Medulla oblongata (tissue), 1 donor: ENCODE measurements at regions not wholly inside any gene's neighbourhood (a gene's known extent, or its start where the extent isn't known, plus 50 kb on each side); places are given as distances from the start of the nearest gene placed in this dataset.

Source experiments
- DNase-seq: peaks from one replicate; pipeline ENCODE4 v3.0.0-alpha.2; 2015; ENCODE audit errors: extremely low spot score

- no peak for DNase-seq
Observed at GRCh38 chr2:118698564-118698963, 148.9 kb downstream of the EN1 start.

- DNase-seq = no peak
Observed at GRCh38 chr2:118697781-118698180, 149.7 kb downstream of the EN1 start.

- DNase-seq = no peak
Observed at GRCh38 chr2:118696786-118697465, 150.5 kb downstream of the EN1 start.

- no peak for DNase-seq
Observed at GRCh38 chr2:118693287-118693822, 154.1 kb downstream of the EN1 start.

GRCh38 chr2:118689874-118690273 lies 157.6 kb downstream of the EN1 start:
- DNase-seq = no peak

DNA sequence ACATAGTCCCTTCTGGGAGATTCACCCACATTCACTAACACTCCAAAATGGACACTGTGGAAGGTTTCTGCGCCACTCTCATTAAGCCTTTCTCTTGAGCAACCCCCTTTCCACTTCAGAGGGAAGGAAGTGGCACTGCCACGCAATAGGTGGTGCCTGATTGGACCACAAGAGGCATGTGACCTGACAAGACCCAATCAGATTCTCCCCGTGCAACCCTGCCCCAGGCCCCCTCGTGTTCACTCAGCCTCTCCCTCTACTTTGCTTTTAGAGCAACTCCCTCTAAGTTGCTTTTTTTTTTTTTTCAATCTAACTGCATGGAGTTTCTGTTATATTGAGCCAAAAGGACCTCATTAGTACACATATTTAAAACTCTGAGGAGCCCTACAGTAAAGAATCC lies 158.0 kb downstream of the EN1 start:
- no peak for DNase-seq

DNA sequence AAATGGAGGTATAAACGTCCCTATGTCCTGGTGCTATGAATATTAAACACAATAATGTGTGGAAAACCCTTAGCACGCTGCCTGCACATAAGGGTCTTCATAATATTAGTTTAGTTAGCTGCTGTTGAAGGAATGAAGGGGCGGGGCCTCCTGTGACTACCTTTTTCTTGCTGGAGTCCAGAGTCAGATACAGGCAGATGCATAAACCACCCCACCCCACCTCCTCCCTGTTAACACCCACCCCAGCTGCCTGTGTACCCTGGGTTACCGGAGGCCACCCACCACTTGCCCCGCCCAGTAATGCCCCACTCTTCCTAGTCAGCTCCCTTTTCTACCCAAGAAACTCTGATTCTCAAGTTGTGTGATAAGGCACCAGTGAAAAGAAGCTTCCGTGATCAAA lies 158.4 kb downstream of the EN1 start:
- DNase-seq = no peak

DNA sequence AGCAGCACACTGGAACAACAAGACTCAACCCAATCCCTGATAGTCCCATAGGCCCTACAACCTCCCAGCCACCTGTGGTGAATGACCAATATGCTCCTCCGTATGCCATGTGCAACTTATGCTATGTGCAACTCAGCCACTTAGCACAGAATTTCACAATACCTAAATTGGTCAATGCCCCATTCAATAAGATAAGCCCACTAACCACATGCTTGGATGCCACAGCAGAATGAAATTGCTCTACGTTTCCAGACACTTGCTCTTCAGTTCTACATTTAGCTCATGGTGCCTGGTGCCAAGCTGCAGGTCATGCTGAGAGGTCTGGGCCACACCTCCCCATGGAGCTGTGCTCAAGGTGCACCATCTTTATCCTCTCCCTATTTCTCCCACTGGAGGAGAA lies 159.8 kb downstream of the EN1 start:
- DNase-seq = no peak

DNA sequence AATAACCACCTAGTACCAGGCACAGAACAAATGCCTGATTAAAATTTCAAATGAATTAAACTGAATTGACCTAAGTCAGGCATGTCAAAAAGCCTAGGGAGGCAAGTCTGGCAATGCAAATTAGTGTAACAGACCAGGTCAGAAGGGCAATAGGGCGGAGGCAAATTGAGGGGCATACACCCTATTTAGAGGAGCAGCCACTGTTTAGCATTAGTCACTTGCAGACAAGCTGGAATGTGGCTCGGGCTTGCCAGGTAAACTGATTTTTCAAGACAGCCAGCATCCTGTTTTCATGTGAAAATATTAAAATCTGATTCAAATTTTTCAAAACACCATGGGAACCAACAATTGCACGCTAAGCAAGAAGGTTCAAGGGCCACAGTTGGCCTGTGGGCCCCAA lies 160.3 kb downstream of the EN1 start:
- DNase-seq = no peak

DNA sequence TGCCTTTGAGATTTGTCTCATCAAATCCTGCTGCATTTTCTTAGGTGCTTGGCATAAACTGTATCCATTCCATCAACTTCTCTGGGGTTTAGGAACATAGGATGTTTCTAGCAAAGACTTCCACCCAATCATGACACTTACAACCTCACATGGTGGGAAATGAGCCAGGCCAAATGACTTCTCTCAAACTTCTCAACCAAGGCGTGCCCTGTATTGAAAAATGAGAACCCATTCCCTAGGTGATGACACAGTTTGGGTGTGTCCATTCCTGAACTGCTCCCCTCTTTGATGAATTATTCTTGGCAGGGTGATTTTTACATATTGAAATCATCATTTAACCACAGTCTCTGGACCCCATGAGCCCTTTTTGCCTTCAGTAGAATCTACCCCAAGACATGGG lies 161.1 kb downstream of the EN1 start:
- DNase-seq = no peak

GRCh38 chr2:118683460-118683859 lies 164.0 kb downstream of the EN1 start:
- no peak for DNase-seq

DNA sequence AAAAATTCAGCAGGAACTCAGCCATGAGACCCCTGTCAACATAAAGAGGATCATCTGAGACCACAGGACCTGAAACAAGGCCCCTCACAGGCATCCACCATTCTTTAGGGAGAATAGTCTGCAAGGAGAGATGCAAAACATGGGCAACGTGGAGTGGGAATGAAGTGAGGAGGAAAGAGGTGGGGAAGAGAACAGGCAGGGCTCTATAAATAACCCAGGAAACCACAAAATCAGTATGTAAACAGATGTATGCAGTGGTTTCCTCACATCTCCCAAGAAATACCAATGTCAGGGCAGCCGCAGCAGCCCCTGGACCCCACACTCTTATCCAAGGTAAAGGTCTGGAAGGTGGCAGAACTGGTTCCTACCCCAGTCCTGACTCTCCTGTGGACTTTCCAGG lies 168.5 kb downstream of the EN1 start:
- no peak for DNase-seq

DNA sequence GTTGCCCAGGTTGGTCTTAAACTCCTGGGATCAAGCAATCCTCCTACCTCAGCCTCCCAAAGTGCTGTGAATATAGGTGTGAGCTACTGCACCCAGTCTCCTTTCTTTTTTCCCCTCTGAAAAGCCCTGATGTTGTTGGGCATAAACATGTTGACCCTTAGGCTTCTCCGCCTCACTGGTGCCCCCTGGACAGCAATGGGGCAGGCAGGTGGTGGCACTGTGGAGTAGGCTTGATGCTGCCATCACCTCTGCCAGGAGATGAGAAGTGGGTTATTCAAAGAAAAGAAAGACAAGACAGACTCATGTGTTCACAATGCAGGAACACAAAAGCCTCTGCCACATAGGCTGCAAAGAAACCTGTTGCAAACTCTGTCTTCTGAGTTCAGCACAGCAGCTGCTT lies 169.9 kb downstream of the EN1 start:
- DNase-seq = no peak

GRCh38 chr2:118675531-118675930 lies 171.9 kb downstream of the EN1 start:
- DNase-seq = no peak

DNA sequence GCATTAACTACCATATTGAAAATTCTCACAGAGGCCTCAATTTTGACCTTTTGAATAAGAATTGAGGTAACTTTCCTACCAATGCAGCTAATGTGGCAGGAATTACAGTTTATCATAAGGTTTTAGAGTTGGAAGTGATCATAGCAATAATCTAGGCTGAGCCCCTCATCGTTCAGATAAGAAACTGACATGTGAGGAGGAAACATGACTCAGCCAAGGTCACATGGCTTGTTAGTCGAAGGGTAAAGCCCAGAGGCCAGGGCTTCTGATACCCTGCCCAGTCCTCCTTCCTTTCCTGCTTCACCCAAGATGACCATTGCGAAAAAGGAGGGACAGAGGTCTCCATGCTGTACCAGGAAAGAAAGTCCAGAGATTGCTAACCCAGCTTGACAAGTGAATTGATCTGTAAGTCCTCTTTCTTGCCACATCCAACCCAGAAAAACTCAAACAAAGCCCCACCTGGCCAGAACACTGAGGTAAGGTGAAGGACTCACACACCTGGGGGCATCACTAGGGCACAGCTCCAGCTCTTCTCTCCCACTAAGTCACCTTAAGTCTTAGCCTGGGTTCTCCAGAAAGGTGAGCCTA lies 174.8 kb downstream of the EN1 start:
- no peak for DNase-seq

DNA sequence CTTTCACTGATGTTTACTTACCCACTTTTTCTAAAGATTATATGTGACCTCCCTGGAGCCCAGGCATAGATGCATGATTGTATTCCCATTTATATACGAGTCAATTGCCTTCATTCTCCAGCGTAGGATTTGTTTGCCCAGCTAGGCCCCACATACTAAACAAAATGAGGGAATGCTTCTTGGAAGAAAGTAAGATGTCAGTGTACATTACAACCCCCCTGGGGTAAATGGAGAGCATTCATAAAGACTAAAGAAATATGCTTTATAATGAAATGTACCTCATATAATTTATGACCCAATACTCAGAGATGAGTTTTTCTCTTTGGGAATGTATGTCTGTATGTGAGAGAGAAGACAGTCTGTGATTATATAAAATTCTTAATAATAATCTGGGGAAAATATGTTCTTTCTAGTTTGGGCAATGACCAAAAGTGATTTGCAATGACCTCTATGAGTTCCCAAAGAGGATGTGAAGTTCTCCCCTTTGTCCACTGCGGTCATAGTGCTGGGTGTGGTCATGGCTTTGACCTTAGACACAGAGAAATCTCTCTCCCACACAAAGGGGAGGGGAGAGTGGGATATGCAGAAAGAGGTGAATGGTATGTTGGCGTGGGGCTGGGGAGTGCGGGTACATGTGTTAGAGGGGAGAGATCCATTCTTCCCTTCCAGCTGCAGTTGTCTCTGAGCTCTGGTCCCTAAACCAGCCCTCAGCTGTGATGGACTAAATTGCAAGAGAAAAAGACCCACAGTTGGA lies 175.6 kb downstream of the EN1 start:
- no peak for DNase-seq

GRCh38 chr2:118670838-118671237 lies 176.6 kb downstream of the EN1 start:
- no peak for DNase-seq

GRCh38 chr2:118670276-118670675 lies 177.2 kb downstream of the EN1 start:
- DNase-seq = no peak

- no peak for DNase-seq
Observed at GRCh38 chr2:118669654-118670053, 177.8 kb downstream of the EN1 start.

GRCh38 chr2:118668431-118669424 lies 178.7 kb downstream of the EN1 start:
- DNase-seq = no peak

- no peak for DNase-seq
Observed at GRCh38 chr2:118667964-118668363, 179.5 kb downstream of the EN1 start.

- DNase-seq = no peak
Observed at GRCh38 chr2:118667348-118667747, 180.1 kb downstream of the EN1 start.
